H9 (cell line): ENCODE measurements at regions not wholly inside any gene's neighbourhood (a gene's known extent, or its start where the extent isn't known, plus 50 kb on each side); places are given as distances from the start of the nearest gene placed in this dataset.

Experiments
- DNase-seq: peaks from one replicate; pipeline ENCODE4 v3.0.0-alpha.2; 2017
- H2AFZ ChIP-seq: one replicate; pipeline ENCODE4 v1.6.1; 2013; ENCODE audit warnings: mild to moderate bottlenecking, low read length, control low read depth, moderate library complexity
- H2AK5ac ChIP-seq: 2 replicates; pipeline ENCODE4 v1.6.1; 2013; ENCODE audit warnings: low read length, control low read depth, mixed read lengths; ENCODE audit not compliant: insufficient read length
- H2BK120ac ChIP-seq: one replicate; pipeline ENCODE4 v1.6.1; 2013; ENCODE audit warnings: low read depth, mild to moderate bottlenecking, low read length, control low read depth, inconsistent platforms; ENCODE audit not compliant: poor library complexity, severe bottlenecking
- H2BK12ac ChIP-seq: 2 replicates; pipeline ENCODE4 v1.6.1; 2013; ENCODE audit warnings: low read length, control low read depth, mixed read lengths, low read depth; ENCODE audit not compliant: insufficient read length
- H2BK15ac ChIP-seq: 2 replicates; pipeline ENCODE4 v1.6.1; 2013; ENCODE audit warnings: low read depth, low read length, control low read depth
- H2BK20ac ChIP-seq: one replicate; pipeline ENCODE4 v1.6.1; 2013; ENCODE audit warnings: low read depth, mild to moderate bottlenecking, low read length, control low read depth, inconsistent platforms; ENCODE audit not compliant: poor library complexity, severe bottlenecking
- H2BK5ac ChIP-seq: 2 replicates; pipeline ENCODE4 v1.6.1; 2013; ENCODE audit warnings: low read length, control low read depth, mixed read lengths; ENCODE audit not compliant: insufficient read length
- H3K14ac ChIP-seq: 2 replicates; pipeline ENCODE4 v1.6.1; 2013; ENCODE audit warnings: low read length, control low read depth; ENCODE audit not compliant: insufficient read depth
- H3K18ac ChIP-seq: 2 replicates; pipeline ENCODE4 v1.6.1; 2013; ENCODE audit warnings: low read depth, mild to moderate bottlenecking, mixed read lengths, low read length, control low read depth; ENCODE audit not compliant: insufficient read length
- H3K23ac ChIP-seq: 2 replicates; pipeline ENCODE4 v1.6.1; 2013; ENCODE audit warnings: low read length, control low read depth, mixed read lengths, low read depth; ENCODE audit not compliant: insufficient read length
- H3K23me2 ChIP-seq: 2 replicates; pipeline ENCODE4 v1.6.1; 2013; ENCODE audit warnings: low read depth, mild to moderate bottlenecking, mixed read lengths, low read length, control low read depth; ENCODE audit not compliant: insufficient read length, poor library complexity, severe bottlenecking
- H3K27ac ChIP-seq: 2 replicates; pipeline ENCODE4 v1.5.1; 2013; ENCODE audit warnings: low read length, control low read depth, mixed read lengths, low read depth; ENCODE audit not compliant: insufficient read length
- H3K27me3 ChIP-seq: 2 replicates; pipeline ENCODE4 v1.6.1; 2013; ENCODE audit warnings: low read length, control low read depth, inconsistent platforms; ENCODE audit not compliant: insufficient read depth
- H3K4ac ChIP-seq: 2 replicates; pipeline ENCODE4 v1.6.1; 2013; ENCODE audit warnings: low read depth, mild to moderate bottlenecking, control low read depth, inconsistent platforms, low read length, moderate library complexity
- H3K4me1 ChIP-seq: 2 replicates; pipeline ENCODE4 v1.6.1; 2013; ENCODE audit warnings: low read length, control low read depth, inconsistent platforms; ENCODE audit not compliant: insufficient read depth
- H3K4me2 ChIP-seq: 2 replicates; pipeline ENCODE4 v1.6.1; 2013; ENCODE audit warnings: low read length, control low read depth, mixed read lengths; ENCODE audit not compliant: insufficient read length, insufficient read depth
- H3K56ac ChIP-seq: 2 replicates; pipeline ENCODE4 v1.6.1; 2013; ENCODE audit warnings: low read depth, mild to moderate bottlenecking, mixed read lengths, low read length, control low read depth; ENCODE audit not compliant: insufficient read length
- H3K79me1 ChIP-seq: 2 replicates; pipeline ENCODE4 v1.6.1; 2013; ENCODE audit warnings: low read depth, mild to moderate bottlenecking, moderate library complexity, low read length, control low read depth, inconsistent platforms; ENCODE audit not compliant: insufficient read depth, poor library complexity, severe bottlenecking
- H3K79me2 ChIP-seq: 2 replicates; pipeline ENCODE4 v1.6.1; 2013; ENCODE audit warnings: low read length, control low read depth, inconsistent platforms; ENCODE audit not compliant: insufficient read depth
- H3K9ac ChIP-seq: 2 replicates; pipeline ENCODE4 v1.6.1; 2013; ENCODE audit warnings: low read length, control low read depth, mixed read lengths; ENCODE audit not compliant: insufficient read length; ENCODE audit errors: extremely low read depth
- H3K9me3 ChIP-seq: one replicate; pipeline ENCODE4 v1.6.1; 2013; ENCODE audit warnings: low read depth, low read length, inconsistent platforms; ENCODE audit not compliant: control insufficient read depth
- H3T11ph ChIP-seq: one replicate; pipeline ENCODE4 v1.6.1; 2013; ENCODE audit warnings: mild to moderate bottlenecking, low read length, control low read depth, inconsistent platforms
- H4K20me1 ChIP-seq: one replicate; pipeline ENCODE4 v1.6.1; 2013; ENCODE audit not compliant: control insufficient read depth, insufficient read length, insufficient read depth
- H4K5ac ChIP-seq: 2 replicates; pipeline ENCODE4 v1.6.1; 2013; ENCODE audit warnings: low read depth, mild to moderate bottlenecking, mixed read lengths, low read length, control low read depth; ENCODE audit not compliant: insufficient read length
- H4K8ac ChIP-seq: replicated peaks from 2 replicates; pipeline ENCODE4 v1.6.1; 2013; ENCODE audit warnings: low read length, control low read depth, mixed read lengths, low read depth; ENCODE audit not compliant: insufficient read length
- H4K91ac ChIP-seq: 2 replicates; pipeline ENCODE4 v1.6.1; 2013; ENCODE audit warnings: low read depth, mild to moderate bottlenecking, moderate library complexity, mixed read lengths, low read length, control low read depth; ENCODE audit not compliant: insufficient read length
- H3K27ac Mint-ChIP-seq, 3 experiments: 2 replicates in 2 of 3; 3 replicates in 1 of 3; pipeline ENCODE4 v1.8.0; 2020 to 2021; ENCODE audit warnings: mixed read lengths in 3 of 3, mild to moderate bottlenecking in 1 of 3, moderate library complexity in 1 of 3
- H3K27me3 Mint-ChIP-seq: 2 replicates; pipeline ENCODE4 v1.8.0; 2021; ENCODE audit warnings: low read depth, mild to moderate bottlenecking, moderate library complexity, mixed read lengths
- H3K36me3 Mint-ChIP-seq, 3 experiments: 2 replicates in 2 of 3; 3 replicates in 1 of 3; pipeline ENCODE4 v1.8.0; 2020 to 2021; ENCODE audit warnings: low read depth in 3 of 3, mixed read lengths in 3 of 3; ENCODE audit not compliant: insufficient read depth in 1 of 3
- H3K4me1 Mint-ChIP-seq, 2 experiments: 2 replicates each; pipeline ENCODE4 v1.8.0; 2020; ENCODE audit warnings: mixed read lengths in 2 of 2
- H3K4me3 Mint-ChIP-seq, 2 experiments: 2 replicates in 1 of 2; 3 replicates in 1 of 2; pipeline ENCODE4 v1.8.0; 2020 to 2021; ENCODE audit warnings: mild to moderate bottlenecking in 2 of 2, mixed read lengths in 2 of 2, moderate library complexity in 1 of 2
- H3K9me3 Mint-ChIP-seq, 2 experiments: 2 replicates in 1 of 2; 3 replicates in 1 of 2; pipeline ENCODE4 v1.8.0; 2020; ENCODE audit warnings: mild to moderate bottlenecking in 2 of 2, mixed read lengths in 2 of 2, moderate library complexity in 1 of 2
- WGBS: extraction: QIAGEN DNeasy Blood & Tissue Kit; methylation state at CpG from one replicate; pipeline ENCODE4 v1.1.7; 2013; ENCODE audit warnings: missing lambda C conversion rate, low lambda C conversion rate, mixed read lengths; ENCODE audit not compliant: insufficient read length; ENCODE audit errors: extremely low coverage; 5-methylcytosine and 5-hydroxymethylcytosine counted together
- TF ChIP-seq, protein P1 (sequence below): fragments of 200-600 bp; sonication (generic); conservative IDR thresholded peaks from 3 replicates; pipeline ENCODE4 v1.8.0; 2021; ENCODE audit warnings: antibody characterized with exemption, mild to moderate bottlenecking

GRCh38 chr20:1827510-1827973 is 67.7 kb upstream of the SIRPA start:
- H2AFZ ChIP-seq = no peak overlapping the region
- H3K79me1 ChIP-seq = no peaks in the 10 kb centered on the region
- no peaks in the 10 kb centered on the region for H3K79me2 ChIP-seq
- no peaks in the 10 kb centered on the region for H3K27me3 ChIP-seq
- H3K9ac ChIP-seq = no peak overlapping the region
- H3K4ac ChIP-seq = no peak overlapping the region
- no peak overlapping the region for H3K23ac ChIP-seq
- H4K20me1 ChIP-seq = no peaks in the 10 kb centered on the region
- no peak overlapping the region for H3K14ac ChIP-seq
- no peak overlapping the region for H2AK5ac ChIP-seq
- H3K4me2 ChIP-seq = no peak overlapping the region
- H3K27ac ChIP-seq = no peak overlapping the region
- H2BK15ac ChIP-seq = no peak overlapping the region
- H3K27ac Mint-ChIP-seq = no peak overlapping the region
- H2BK5ac ChIP-seq = no peak overlapping the region
- H3K18ac ChIP-seq = no peak overlapping the region
- no peak for DNase-seq
- no CpG with 5 or more reads among the region's 5 CpGs for WGBS
- no peak overlapping the region for H4K5ac ChIP-seq
- H2BK120ac ChIP-seq = no peak overlapping the region
- no peaks in the 10 kb centered on the region; a peak in 1 of 7 replicates for H3K36me3 Mint-ChIP-seq
- no peaks in the 10 kb centered on the region for H3K23me2 ChIP-seq
- H3K4me1 ChIP-seq = no peaks in the 10 kb centered on the region
- peaks cover 5% of the 10 kb centered on the region for H3K27me3 Mint-ChIP-seq
- peaks cover 20% of the 10 kb centered on the region in 2 experiments for H3K4me1 Mint-ChIP-seq
- no peak overlapping the region for H4K8ac ChIP-seq
- H3K56ac ChIP-seq = no peak overlapping the region
- no peak overlapping the region for H2BK12ac ChIP-seq
- no peak overlapping the region for H3K4me3 Mint-ChIP-seq
- no peak overlapping the region for H2BK20ac ChIP-seq
- H3K9me3 ChIP-seq = no peaks in the 10 kb centered on the region
- H3K9me3 Mint-ChIP-seq = no peaks in the 10 kb centered on the region
- no peak overlapping the region for H3T11ph ChIP-seq
- TF ChIP-seq, protein P1, sequence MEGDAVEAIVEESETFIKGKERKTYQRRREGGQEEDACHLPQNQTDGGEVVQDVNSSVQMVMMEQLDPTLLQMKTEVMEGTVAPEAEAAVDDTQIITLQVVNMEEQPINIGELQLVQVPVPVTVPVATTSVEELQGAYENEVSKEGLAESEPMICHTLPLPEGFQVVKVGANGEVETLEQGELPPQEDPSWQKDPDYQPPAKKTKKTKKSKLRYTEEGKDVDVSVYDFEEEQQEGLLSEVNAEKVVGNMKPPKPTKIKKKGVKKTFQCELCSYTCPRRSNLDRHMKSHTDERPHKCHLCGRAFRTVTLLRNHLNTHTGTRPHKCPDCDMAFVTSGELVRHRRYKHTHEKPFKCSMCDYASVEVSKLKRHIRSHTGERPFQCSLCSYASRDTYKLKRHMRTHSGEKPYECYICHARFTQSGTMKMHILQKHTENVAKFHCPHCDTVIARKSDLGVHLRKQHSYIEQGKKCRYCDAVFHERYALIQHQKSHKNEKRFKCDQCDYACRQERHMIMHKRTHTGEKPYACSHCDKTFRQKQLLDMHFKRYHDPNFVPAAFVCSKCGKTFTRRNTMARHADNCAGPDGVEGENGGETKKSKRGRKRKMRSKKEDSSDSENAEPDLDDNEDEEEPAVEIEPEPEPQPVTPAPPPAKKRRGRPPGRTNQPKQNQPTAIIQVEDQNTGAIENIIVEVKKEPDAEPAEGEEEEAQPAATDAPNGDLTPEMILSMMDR = no peak
- no peak overlapping the region for H4K91ac ChIP-seq
